GM21825 (cell line): ENCODE measurements at regions not wholly inside any gene's neighbourhood (a gene's known extent, or its start where the extent isn't known, plus 50 kb on each side); places are given as distances from the start of the nearest gene placed in this dataset.
"Not testable (repeated sequence)": the region's sequence is repeated elsewhere in the genome, so short reads cannot be mapped to it uniquely, and the experiment has no call there.

Experiments
- ATAC-seq: cut with Tn5 transposase; IDR thresholded peaks from one replicate; pipeline ENCODE4 v1.9.1; 2021; ENCODE audit warnings: mild to moderate bottlenecking, moderate library complexity; ENCODE audit not compliant: unreplicated experiment

GRCh38 chr10:22875581-22875980, 52.3 kb upstream of the ARMC3 start:
- ATAC-seq: no peak

- ATAC-seq: no peak
These were observed 53.5 kb upstream of the ARMC3 start for GRCh38 chr10:22874189-22874854.

GRCh38 chr10:22856444-22857074, 71.3 kb upstream of the ARMC3 start:
- no peak for ATAC-seq

- ATAC-seq: no peak
These were observed 72.9 kb upstream of the ARMC3 start for GRCh38 chr10:22854935-22855421.

- ATAC-seq: no peak
These were observed 73.9 kb upstream of the ARMC3 start for GRCh38 chr10:22853906-22854447.

- no peak for ATAC-seq
These were observed 75.0 kb upstream of the ARMC3 start for GRCh38 chr10:22852712-22853353.

GRCh38 chr10:22851865-22852239, 76.0 kb upstream of the ARMC3 start:
- ATAC-seq: no peak

- ATAC-seq: no peak
These were observed 77.3 kb upstream of the ARMC3 start for GRCh38 chr10:22850541-22850940.

- no peak for ATAC-seq
These were observed 78.6 kb upstream of the ARMC3 start for GRCh38 chr10:22849077-22849805.

GRCh38 chr10:22848509-22848908, 79.3 kb upstream of the ARMC3 start:
- ATAC-seq: no peak

GRCh38 chr10:22846294-22846693, 81.6 kb upstream of the ARMC3 start:
- no peak for ATAC-seq

GRCh38 chr10:22839639-22840038, 88.2 kb upstream of the ARMC3 start:
- ATAC-seq: no peak

- ATAC-seq: no peak
These were observed 90.1 kb upstream of the ARMC3 start for GRCh38 chr10:22837771-22838170.

GRCh38 chr10:22837351-22837750, 90.5 kb upstream of the ARMC3 start:
- ATAC-seq: no peak

- no peak for ATAC-seq
These were observed 93.4 kb upstream of the ARMC3 start for GRCh38 chr10:22834471-22834870.

- ATAC-seq: no peak
These were observed 94.1 kb upstream of the ARMC3 start for GRCh38 chr10:22833781-22834180.

GRCh38 chr10:22833353-22833752, 94.5 kb upstream of the ARMC3 start:
- no peak for ATAC-seq

- ATAC-seq: no peak
These were observed 95.0 kb upstream of the ARMC3 start for GRCh38 chr10:22832851-22833250.

GRCh38 chr10:22832066-22832602, 95.7 kb upstream of the ARMC3 start:
- no peak for ATAC-seq

GRCh38 chr10:22831586-22831985, 96.3 kb upstream of the ARMC3 start:
- no peak for ATAC-seq

GRCh38 chr10:22828712-22829111, 99.1 kb upstream of the ARMC3 start:
- not testable (repeated sequence) for ATAC-seq
